NT2/D1 (cell line): ENCODE measurements at regions not wholly inside any gene's neighbourhood (a gene's known extent, or its start where the extent isn't known, plus 50 kb on each side); places are given as distances from the start of the nearest gene placed in this dataset.

ENCODE experiments used
- YY1 ChIP-seq: IDR thresholded peaks from 2 replicates; pipeline ENCODE4 v1.6.1; 2011; ENCODE audit not compliant: insufficient read length, insufficient read depth
- ZNF274 ChIP-seq: IDR thresholded peaks from 2 replicates; pipeline ENCODE4 v1.6.1; 2011; ENCODE audit warnings: mild to moderate bottlenecking, low read depth, low read length

DNA sequence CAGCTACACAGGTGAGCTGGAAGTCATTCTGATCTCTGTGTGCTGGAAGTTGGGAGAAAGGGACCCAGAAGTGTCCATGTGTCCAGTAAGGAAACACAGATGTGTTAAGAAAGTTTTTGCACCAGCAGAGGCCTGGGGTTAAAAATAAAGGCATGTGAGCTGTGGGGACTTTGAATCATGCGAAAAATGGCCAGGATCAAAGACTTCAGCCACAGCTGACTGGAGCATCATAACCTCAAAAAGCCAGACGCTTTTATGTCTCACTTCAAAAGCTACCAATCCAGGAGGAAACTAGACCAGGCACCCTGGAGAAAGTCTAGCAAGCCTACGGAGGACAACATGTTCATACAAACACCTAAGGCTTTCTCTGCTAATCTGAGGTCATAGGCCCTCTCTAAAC lies 503.6 kb upstream of the REG3G start:
- TF ChIP-seq ZNF274 (no peak), YY1 (no peak)
